GM13976 (cell line): ENCODE measurements at regions not wholly inside any gene's neighbourhood (a gene's known extent, or its start where the extent isn't known, plus 50 kb on each side); places are given as distances from the start of the nearest gene placed in this dataset.
A peak's percentile ranks its signal among the peaks of the same experiment; 100 is the strongest.
"Not testable (repeated sequence)": the region's sequence is repeated elsewhere in the genome, so short reads cannot be mapped to it uniquely, and the experiment has no call there.

Source experiments
- DNase-seq: peaks from one replicate; pipeline ENCODE4 v3.0.0; 2012; ENCODE audit warnings: low spot score
- CTCF ChIP-seq: IDR thresholded peaks from 2 replicates; pipeline ENCODE4 v1.5.1; 2012; ENCODE audit warnings: borderline replicate concordance, mild to moderate bottlenecking; ENCODE audit not compliant: insufficient read depth; ENCODE audit errors: extremely low read depth, missing control alignments, control extremely low read depth
- in situ Hi-C: fragments of 300-500 bp; cut with MboI; formaldehyde crosslinking; loops from one replicate; pipeline ENCODE4 v1.12.0; 2022; ENCODE audit warnings: low sequenced_read_pairs, mixed read lengths, inconsistent platforms; ENCODE audit not compliant: unreplicated experiment

GRCh38 chr21:14645702-14646101 lies 99.6 kb upstream of the SAMSN1 start:
- in situ Hi-C loops, result no loop called here
- TF ChIP-seq CTCF, result no peak
- DNase-seq, result no peak

- DNase-seq, result no peak
- TF ChIP-seq CTCF, result no peak
- in situ Hi-C loops, result no loop called here
Measured at GRCh38 chr21:14632359-14632758, 86.2 kb upstream of the SAMSN1 start.

- DNase-seq, result peak; percentile 26
- no peak for TF ChIP-seq CTCF
- in situ Hi-C loops, result no loop called here
Measured at GRCh38 chr21:14630556-14631069, 84.5 kb upstream of the SAMSN1 start.

GRCh38 chr21:14629461-14629860 lies 83.3 kb upstream of the SAMSN1 start:
- no peak for DNase-seq
- in situ Hi-C loops, result no loop called here
- TF ChIP-seq CTCF, result no peak

GRCh38 chr21:14623079-14623478 lies 77.0 kb upstream of the SAMSN1 start:
- DNase-seq, in situ Hi-C loops: not testable (repeated sequence)

- no peak for DNase-seq
- no peak for TF ChIP-seq CTCF
Measured at GRCh38 chr21:14620152-14620551, 74.0 kb upstream of the SAMSN1 start.

GRCh38 chr21:14617871-14618270 lies 71.8 kb upstream of the SAMSN1 start:
- in situ Hi-C loops, result no loop called here
- no peak for TF ChIP-seq CTCF
- no peak for DNase-seq

More at GRCh38 chr21:14620152-14620551, 74.0 kb upstream of the SAMSN1 start:
- in situ Hi-C loops, result no loop called here

GRCh38 chr21:14617040-14617393 lies 70.9 kb upstream of the SAMSN1 start:
- no peak for TF ChIP-seq CTCF
- DNase-seq, result no peak
- in situ Hi-C loops, result no loop called here
